H9 (cell line): ENCODE measurements at regions not wholly inside any gene's neighbourhood (a gene's known extent, or its start where the extent isn't known, plus 50 kb on each side); places are given as distances from the start of the nearest gene placed in this dataset.
A peak's percentile ranks its signal among the peaks of the same experiment; 100 is the strongest.

Experiments
- DNase-seq: peaks from one replicate; pipeline ENCODE4 v3.0.0-alpha.2; 2017
- H2AFZ ChIP-seq: one replicate; pipeline ENCODE4 v1.6.1; 2013; ENCODE audit warnings: mild to moderate bottlenecking, low read length, control low read depth, moderate library complexity
- H2AK5ac ChIP-seq: 2 replicates; pipeline ENCODE4 v1.6.1; 2013; ENCODE audit warnings: low read length, control low read depth, mixed read lengths; ENCODE audit not compliant: insufficient read length
- H2BK120ac ChIP-seq: one replicate; pipeline ENCODE4 v1.6.1; 2013; ENCODE audit warnings: low read depth, mild to moderate bottlenecking, low read length, control low read depth, inconsistent platforms; ENCODE audit not compliant: poor library complexity, severe bottlenecking
- H2BK12ac ChIP-seq: 2 replicates; pipeline ENCODE4 v1.6.1; 2013; ENCODE audit warnings: low read length, control low read depth, mixed read lengths, low read depth; ENCODE audit not compliant: insufficient read length
- H2BK15ac ChIP-seq: 2 replicates; pipeline ENCODE4 v1.6.1; 2013; ENCODE audit warnings: low read depth, low read length, control low read depth
- H2BK20ac ChIP-seq: one replicate; pipeline ENCODE4 v1.6.1; 2013; ENCODE audit warnings: low read depth, mild to moderate bottlenecking, low read length, control low read depth, inconsistent platforms; ENCODE audit not compliant: poor library complexity, severe bottlenecking
- H2BK5ac ChIP-seq: 2 replicates; pipeline ENCODE4 v1.6.1; 2013; ENCODE audit warnings: low read length, control low read depth, mixed read lengths; ENCODE audit not compliant: insufficient read length
- H3K14ac ChIP-seq: 2 replicates; pipeline ENCODE4 v1.6.1; 2013; ENCODE audit warnings: low read length, control low read depth; ENCODE audit not compliant: insufficient read depth
- H3K18ac ChIP-seq: 2 replicates; pipeline ENCODE4 v1.6.1; 2013; ENCODE audit warnings: low read depth, mild to moderate bottlenecking, mixed read lengths, low read length, control low read depth; ENCODE audit not compliant: insufficient read length
- H3K23ac ChIP-seq: 2 replicates; pipeline ENCODE4 v1.6.1; 2013; ENCODE audit warnings: low read length, control low read depth, mixed read lengths, low read depth; ENCODE audit not compliant: insufficient read length
- H3K23me2 ChIP-seq: 2 replicates; pipeline ENCODE4 v1.6.1; 2013; ENCODE audit warnings: low read depth, mild to moderate bottlenecking, mixed read lengths, low read length, control low read depth; ENCODE audit not compliant: insufficient read length, poor library complexity, severe bottlenecking
- H3K27ac ChIP-seq: 2 replicates; pipeline ENCODE4 v1.5.1; 2013; ENCODE audit warnings: low read length, control low read depth, mixed read lengths, low read depth; ENCODE audit not compliant: insufficient read length
- H3K27me3 ChIP-seq: 2 replicates; pipeline ENCODE4 v1.6.1; 2013; ENCODE audit warnings: low read length, control low read depth, inconsistent platforms; ENCODE audit not compliant: insufficient read depth
- H3K4ac ChIP-seq: 2 replicates; pipeline ENCODE4 v1.6.1; 2013; ENCODE audit warnings: low read depth, mild to moderate bottlenecking, control low read depth, inconsistent platforms, low read length, moderate library complexity
- H3K4me1 ChIP-seq: 2 replicates; pipeline ENCODE4 v1.6.1; 2013; ENCODE audit warnings: low read length, control low read depth, inconsistent platforms; ENCODE audit not compliant: insufficient read depth
- H3K4me2 ChIP-seq: 2 replicates; pipeline ENCODE4 v1.6.1; 2013; ENCODE audit warnings: low read length, control low read depth, mixed read lengths; ENCODE audit not compliant: insufficient read length, insufficient read depth
- H3K56ac ChIP-seq: 2 replicates; pipeline ENCODE4 v1.6.1; 2013; ENCODE audit warnings: low read depth, mild to moderate bottlenecking, mixed read lengths, low read length, control low read depth; ENCODE audit not compliant: insufficient read length
- H3K79me1 ChIP-seq: 2 replicates; pipeline ENCODE4 v1.6.1; 2013; ENCODE audit warnings: low read depth, mild to moderate bottlenecking, moderate library complexity, low read length, control low read depth, inconsistent platforms; ENCODE audit not compliant: insufficient read depth, poor library complexity, severe bottlenecking
- H3K79me2 ChIP-seq: 2 replicates; pipeline ENCODE4 v1.6.1; 2013; ENCODE audit warnings: low read length, control low read depth, inconsistent platforms; ENCODE audit not compliant: insufficient read depth
- H3K9ac ChIP-seq: 2 replicates; pipeline ENCODE4 v1.6.1; 2013; ENCODE audit warnings: low read length, control low read depth, mixed read lengths; ENCODE audit not compliant: insufficient read length; ENCODE audit errors: extremely low read depth
- H3K9me3 ChIP-seq: one replicate; pipeline ENCODE4 v1.6.1; 2013; ENCODE audit warnings: low read depth, low read length, inconsistent platforms; ENCODE audit not compliant: control insufficient read depth
- H3T11ph ChIP-seq: one replicate; pipeline ENCODE4 v1.6.1; 2013; ENCODE audit warnings: mild to moderate bottlenecking, low read length, control low read depth, inconsistent platforms
- H4K20me1 ChIP-seq: one replicate; pipeline ENCODE4 v1.6.1; 2013; ENCODE audit not compliant: control insufficient read depth, insufficient read length, insufficient read depth
- H4K5ac ChIP-seq: 2 replicates; pipeline ENCODE4 v1.6.1; 2013; ENCODE audit warnings: low read depth, mild to moderate bottlenecking, mixed read lengths, low read length, control low read depth; ENCODE audit not compliant: insufficient read length
- H4K8ac ChIP-seq: replicated peaks from 2 replicates; pipeline ENCODE4 v1.6.1; 2013; ENCODE audit warnings: low read length, control low read depth, mixed read lengths, low read depth; ENCODE audit not compliant: insufficient read length
- H4K91ac ChIP-seq: 2 replicates; pipeline ENCODE4 v1.6.1; 2013; ENCODE audit warnings: low read depth, mild to moderate bottlenecking, moderate library complexity, mixed read lengths, low read length, control low read depth; ENCODE audit not compliant: insufficient read length
- H3K27ac Mint-ChIP-seq, 3 experiments: 2 replicates in 2 of 3; 3 replicates in 1 of 3; pipeline ENCODE4 v1.8.0; 2020 to 2021; ENCODE audit warnings: mixed read lengths in 3 of 3, mild to moderate bottlenecking in 1 of 3, moderate library complexity in 1 of 3
- H3K27me3 Mint-ChIP-seq: 2 replicates; pipeline ENCODE4 v1.8.0; 2021; ENCODE audit warnings: low read depth, mild to moderate bottlenecking, moderate library complexity, mixed read lengths
- H3K36me3 Mint-ChIP-seq, 3 experiments: 2 replicates in 2 of 3; 3 replicates in 1 of 3; pipeline ENCODE4 v1.8.0; 2020 to 2021; ENCODE audit warnings: low read depth in 3 of 3, mixed read lengths in 3 of 3; ENCODE audit not compliant: insufficient read depth in 1 of 3
- H3K4me1 Mint-ChIP-seq, 2 experiments: 2 replicates each; pipeline ENCODE4 v1.8.0; 2020; ENCODE audit warnings: mixed read lengths in 2 of 2
- H3K4me3 Mint-ChIP-seq, 2 experiments: 2 replicates in 1 of 2; 3 replicates in 1 of 2; pipeline ENCODE4 v1.8.0; 2020 to 2021; ENCODE audit warnings: mild to moderate bottlenecking in 2 of 2, mixed read lengths in 2 of 2, moderate library complexity in 1 of 2
- H3K9me3 Mint-ChIP-seq, 2 experiments: 2 replicates in 1 of 2; 3 replicates in 1 of 2; pipeline ENCODE4 v1.8.0; 2020; ENCODE audit warnings: mild to moderate bottlenecking in 2 of 2, mixed read lengths in 2 of 2, moderate library complexity in 1 of 2
- CTCF ChIP-seq: fragments of 200-600 bp; sonication (generic); conservative IDR thresholded peaks from 3 replicates; pipeline ENCODE4 v1.8.0; 2021; ENCODE audit warnings: antibody characterized with exemption, mild to moderate bottlenecking
- WGBS: extraction: QIAGEN DNeasy Blood & Tissue Kit; methylation state at CpG from one replicate; pipeline ENCODE4 v1.1.7; 2013; ENCODE audit warnings: missing lambda C conversion rate, low lambda C conversion rate, mixed read lengths; ENCODE audit not compliant: insufficient read length; ENCODE audit errors: extremely low coverage; 5-methylcytosine and 5-hydroxymethylcytosine counted together

GRCh38 chr2:4053769-4054493 lies 350.6 kb downstream of the DCDC2C start:
- Mint-ChIP-seq H3K4me1 (peaks cover 2 to 4% of the 10 kb centered on the region in 2 experiments; a peak in 3 of 4 replicates), H3K36me3 (peaks cover 0 to 10% (median 0%) of the 10 kb centered on the region in 3 experiments; a peak in 3 of 7 replicates), H3K27ac (peak overlapping the region in 1 of 3 experiments; percentile 65; a peak in 1 of 7 replicates), H3K4me3 (no peak overlapping the region), H3K27me3 (no peaks in the 10 kb centered on the region), H3K9me3 (peaks cover 5 to 9% of the 10 kb centered on the region in 2 experiments; a peak in 4 of 5 replicates)
- Histone ChIP-seq H3K9me3 (no peaks in the 10 kb centered on the region), H3K18ac (no peak overlapping the region), H3K27ac (no peak overlapping the region), H3K23ac (no peak overlapping the region), H2BK120ac (no peak overlapping the region), H3T11ph (no peak overlapping the region), H3K27me3 (no peaks in the 10 kb centered on the region), H4K5ac (no peak overlapping the region), H4K8ac (no peak overlapping the region), H4K91ac (no peak overlapping the region), H3K79me2 (no peaks in the 10 kb centered on the region), H3K9ac (no peak overlapping the region), H2BK20ac (no peak overlapping the region), H3K23me2 (no peaks in the 10 kb centered on the region), H3K4ac (no peak overlapping the region), H4K20me1 (no peaks in the 10 kb centered on the region), H2BK15ac (no peak overlapping the region), H2AK5ac (no peak overlapping the region), H2BK5ac (no peak overlapping the region), H3K4me1 (no peaks in the 10 kb centered on the region), H2BK12ac (no peak overlapping the region), H2AFZ (no peak overlapping the region), H3K56ac (no peak overlapping the region), H3K14ac (no peak overlapping the region), H3K4me2 (no peak overlapping the region), H3K79me1 (no peaks in the 10 kb centered on the region)
- TF ChIP-seq CTCF, result no peak
- no CpG with 5 or more reads among the region's 7 CpGs for WGBS
- no peak for DNase-seq
